ENCODE measurements at regions not wholly inside any gene's neighbourhood (a gene's known extent, or its start where the extent isn't known, plus 50 kb on each side); places are given as distances from the start of the nearest gene placed in this dataset.

DNA sequence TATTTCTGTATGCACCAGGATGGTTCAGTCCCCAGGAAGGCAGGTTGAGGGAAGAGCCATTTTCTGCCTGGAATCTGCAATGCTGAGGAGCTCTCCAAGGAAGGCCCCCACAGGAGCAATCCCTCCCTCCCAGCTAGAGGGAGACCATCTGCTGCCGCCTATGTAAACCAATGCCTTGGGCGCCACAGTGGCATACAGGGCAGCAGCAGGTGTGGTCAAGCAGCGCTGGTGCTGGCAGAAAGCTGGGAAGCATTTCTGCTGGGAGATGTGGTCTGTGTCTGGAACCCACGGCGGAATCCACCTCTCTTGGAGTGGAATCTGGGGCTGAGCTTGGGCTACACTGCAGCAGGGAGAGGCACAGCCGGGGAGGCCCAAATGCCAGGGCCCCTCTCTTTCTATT is 283.3 kb downstream of the RRAGC start:
- no peak for DNase-seq (ENCODE audit: low read depth in 3 of 3)

DNA sequence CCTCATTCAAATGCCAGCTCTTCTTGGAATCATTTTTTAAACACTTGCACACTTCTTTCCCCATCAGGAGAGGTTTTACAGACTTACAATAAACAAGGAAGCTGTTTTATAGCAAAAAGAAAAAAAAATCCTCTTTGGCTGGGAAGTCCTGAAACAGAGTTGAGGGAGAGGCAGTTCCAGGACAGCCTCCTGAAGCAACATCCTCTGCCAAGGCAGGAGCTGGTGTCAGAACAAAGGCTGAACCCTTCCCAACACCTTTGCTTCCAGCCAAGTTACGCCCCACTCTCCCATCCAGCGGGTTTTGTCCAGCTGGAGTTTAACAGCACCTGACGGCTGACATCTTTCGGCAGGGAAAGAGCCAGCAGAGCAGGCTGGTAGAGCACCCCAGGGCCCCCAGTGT is 287.8 kb downstream of the RRAGC start:
- no peak for DNase-seq (ENCODE audit: low read depth in 3 of 3)

GRCh38 chr1:38570657-38570975 is 289.0 kb downstream of the RRAGC start:
- DNase-seq (ENCODE audit: low read depth in 3 of 3), result no peak

DNA sequence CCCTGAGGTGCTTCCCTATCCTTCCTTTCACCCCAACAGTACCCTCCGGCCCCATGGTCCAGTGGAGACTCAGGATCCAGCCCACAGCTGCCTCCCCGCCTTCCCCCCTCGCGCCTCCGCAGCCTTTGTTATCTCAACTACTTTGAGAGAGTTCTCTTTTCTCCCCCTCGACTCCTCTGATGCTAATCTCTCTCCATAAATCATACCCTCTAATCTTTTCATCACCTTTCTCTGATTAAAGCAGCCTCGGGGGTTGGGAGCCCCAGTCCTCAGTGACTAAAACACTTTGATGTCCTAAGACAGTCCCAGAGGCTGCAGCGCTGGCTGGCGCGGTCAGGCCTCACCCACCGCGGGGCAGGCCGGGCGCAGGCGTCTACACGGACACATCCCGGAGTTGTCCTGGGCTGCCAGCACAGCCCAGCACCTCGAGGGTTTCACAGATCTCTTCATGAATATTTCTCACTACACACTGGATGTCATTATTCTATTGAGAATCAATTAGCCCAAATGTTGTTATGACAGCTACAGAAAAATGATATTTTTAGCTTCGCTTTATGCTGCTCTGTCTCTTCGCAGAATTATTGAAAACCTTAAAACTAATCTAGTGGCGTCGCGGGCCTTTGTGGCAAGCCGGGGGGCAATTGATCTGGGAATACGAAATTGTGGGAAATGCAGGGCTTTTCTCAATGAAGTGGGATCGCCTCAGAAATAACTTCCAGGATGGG is 289.5 kb downstream of the RRAGC start:
- no peak for DNase-seq (ENCODE audit: low read depth in 3 of 3)

GRCh38 chr1:38568061-38568857 is 291.3 kb downstream of the RRAGC start:
- DNase-seq (ENCODE audit: low read depth in 3 of 3), result no peak

- DNase-seq (ENCODE audit: low read depth in 3 of 3), result no peak
Observed at GRCh38 chr1:38567401-38567800, 292.2 kb downstream of the RRAGC start.

DNA sequence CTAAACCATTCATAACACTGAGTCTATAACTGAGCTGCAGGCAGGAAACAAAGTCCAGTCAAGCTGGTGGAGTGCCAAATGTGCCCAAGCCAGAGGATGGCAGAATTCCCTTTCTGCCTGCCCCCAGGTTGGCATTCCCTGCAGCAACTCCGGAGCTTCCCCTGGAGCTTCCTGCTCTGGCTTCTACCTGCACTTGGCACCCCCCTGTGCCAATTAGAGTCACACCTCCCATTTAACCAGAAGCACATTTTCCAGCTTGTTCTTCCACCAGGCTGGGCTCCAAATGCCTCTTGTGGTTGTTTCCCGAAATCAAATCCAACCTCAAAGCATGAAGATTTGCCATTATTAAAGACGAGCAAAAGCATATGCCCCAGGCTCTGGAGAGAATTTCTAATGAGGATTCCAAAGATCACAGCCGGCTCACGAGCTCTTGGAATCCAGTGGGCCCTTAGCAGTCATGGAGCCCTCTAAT is 294.5 kb downstream of the RRAGC start:
- no peak for DNase-seq (ENCODE audit: low read depth in 3 of 3)

DNA sequence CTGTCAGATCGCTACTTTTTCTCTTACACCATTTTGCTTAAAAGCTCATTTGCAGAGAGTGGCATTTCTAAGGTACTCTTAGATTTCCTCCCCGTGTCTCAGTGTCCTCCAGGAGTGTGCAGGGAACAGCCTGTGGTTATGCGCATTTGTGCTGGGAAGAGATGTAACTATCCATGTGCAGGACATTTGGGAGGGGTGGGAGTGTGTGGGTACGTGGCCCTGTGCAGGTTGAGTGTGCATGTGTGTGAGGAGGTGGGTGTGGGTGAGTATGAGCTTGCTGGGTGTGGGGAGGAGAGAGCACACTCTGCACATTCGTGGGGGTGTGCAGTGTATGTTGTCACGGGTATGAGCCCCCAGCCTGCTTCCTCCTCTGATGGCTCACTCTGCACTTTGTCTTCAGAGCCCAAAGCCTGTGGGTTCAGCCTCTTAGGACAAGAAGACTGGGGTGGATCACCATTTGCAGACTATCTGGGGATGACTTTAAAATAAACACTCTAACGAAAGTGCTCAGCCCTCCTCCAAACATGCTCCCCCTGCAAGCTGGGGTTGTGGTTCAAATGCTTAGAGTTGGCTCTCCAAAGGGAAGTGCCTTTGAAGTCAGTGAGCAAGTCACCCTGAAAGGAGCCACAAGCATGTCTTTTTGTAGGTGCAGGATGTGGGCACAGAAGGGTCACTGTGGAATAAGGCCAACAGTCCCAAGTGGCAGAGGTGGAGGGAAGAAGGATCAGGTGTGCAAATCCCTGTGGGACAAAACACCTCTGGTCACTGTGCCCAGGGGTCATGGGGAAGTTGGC is 295.4 kb downstream of the RRAGC start:
- DNase-seq (ENCODE audit: low read depth in 3 of 3), result no peak

DNA sequence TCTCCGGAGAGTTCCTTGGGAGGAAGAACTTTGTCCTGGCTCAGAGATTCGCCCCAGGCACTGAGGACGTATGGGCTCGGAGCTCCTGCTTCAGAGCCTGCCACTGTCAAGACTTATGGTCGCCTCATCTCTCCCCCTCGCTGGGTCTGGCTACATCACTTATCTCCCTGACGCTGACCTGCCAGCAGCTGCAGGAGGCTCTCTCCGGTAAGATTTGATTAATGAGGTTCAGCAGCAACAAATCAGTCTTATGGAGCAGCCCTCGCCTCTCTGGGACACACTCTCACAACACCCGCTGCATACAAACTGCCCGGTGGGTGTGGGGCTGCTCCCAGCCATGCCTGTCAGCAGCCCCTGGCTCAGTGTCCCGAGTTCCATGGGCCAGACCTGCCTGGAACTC is 297.8 kb downstream of the RRAGC start:
- DNase-seq (ENCODE audit: low read depth in 3 of 3), result no peak

GRCh38 chr1:38561110-38561509 is 298.5 kb downstream of the RRAGC start:
- DNase-seq (ENCODE audit: low read depth in 3 of 3), result no peak

DNA sequence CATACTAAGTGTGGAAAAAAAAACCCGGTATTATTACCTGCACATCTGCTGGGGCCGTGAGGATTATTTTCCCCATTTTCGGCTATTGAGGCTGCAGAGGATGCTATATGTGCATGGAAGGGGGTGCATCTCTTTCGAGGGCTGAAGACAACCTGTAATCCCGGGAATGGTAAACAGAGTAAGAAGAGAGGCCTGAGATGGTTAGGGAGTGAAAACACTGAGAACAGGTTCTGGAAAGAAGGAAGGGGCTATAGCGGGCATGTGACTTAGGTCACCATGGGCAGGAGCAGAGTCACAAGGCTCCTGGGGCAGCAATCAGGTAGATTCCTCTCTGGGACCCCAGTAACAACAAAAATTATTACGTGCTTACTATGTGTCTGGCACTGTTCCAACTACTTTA is 299.1 kb downstream of the RRAGC start:
- no peak for DNase-seq (ENCODE audit: low read depth in 3 of 3)

DNA sequence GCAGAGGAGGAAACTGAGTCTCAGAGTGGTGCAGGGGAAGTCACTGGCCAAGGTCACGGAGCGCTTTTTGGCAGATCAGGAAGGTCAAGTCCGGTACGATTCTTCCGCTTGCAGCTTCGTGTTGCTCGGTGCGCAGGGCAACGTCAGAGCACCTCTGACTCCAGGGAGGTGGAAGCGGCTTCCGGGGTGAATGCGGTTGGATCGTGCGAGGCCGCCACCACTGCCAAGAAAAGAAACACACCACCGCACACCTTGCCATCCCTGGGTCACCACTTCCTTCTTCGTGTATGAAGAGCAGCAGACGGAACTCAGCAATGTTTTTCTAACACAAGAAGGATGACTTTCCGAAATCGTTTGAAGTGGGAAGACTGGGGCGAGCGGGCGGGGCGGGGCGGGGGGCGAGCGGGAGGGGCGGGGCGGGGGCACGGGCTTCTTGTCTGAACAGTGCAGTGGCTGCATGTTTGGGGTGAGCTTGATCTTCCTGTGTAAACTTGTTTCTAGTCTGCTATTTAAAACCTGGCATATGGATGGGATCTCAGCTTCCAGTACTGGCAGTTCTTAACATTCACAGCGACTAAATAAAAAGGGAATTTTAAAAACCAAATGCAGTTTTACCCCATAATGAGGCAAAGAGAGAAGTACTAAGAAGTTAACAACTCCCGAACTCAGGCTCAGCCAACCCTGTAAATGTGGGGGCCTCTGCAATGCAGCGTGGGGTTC is 300.0 kb downstream of the RRAGC start:
- peak; percentile 49 to 80 (median 50) for DNase-seq (ENCODE audit: low read depth in 3 of 3)

DNA sequence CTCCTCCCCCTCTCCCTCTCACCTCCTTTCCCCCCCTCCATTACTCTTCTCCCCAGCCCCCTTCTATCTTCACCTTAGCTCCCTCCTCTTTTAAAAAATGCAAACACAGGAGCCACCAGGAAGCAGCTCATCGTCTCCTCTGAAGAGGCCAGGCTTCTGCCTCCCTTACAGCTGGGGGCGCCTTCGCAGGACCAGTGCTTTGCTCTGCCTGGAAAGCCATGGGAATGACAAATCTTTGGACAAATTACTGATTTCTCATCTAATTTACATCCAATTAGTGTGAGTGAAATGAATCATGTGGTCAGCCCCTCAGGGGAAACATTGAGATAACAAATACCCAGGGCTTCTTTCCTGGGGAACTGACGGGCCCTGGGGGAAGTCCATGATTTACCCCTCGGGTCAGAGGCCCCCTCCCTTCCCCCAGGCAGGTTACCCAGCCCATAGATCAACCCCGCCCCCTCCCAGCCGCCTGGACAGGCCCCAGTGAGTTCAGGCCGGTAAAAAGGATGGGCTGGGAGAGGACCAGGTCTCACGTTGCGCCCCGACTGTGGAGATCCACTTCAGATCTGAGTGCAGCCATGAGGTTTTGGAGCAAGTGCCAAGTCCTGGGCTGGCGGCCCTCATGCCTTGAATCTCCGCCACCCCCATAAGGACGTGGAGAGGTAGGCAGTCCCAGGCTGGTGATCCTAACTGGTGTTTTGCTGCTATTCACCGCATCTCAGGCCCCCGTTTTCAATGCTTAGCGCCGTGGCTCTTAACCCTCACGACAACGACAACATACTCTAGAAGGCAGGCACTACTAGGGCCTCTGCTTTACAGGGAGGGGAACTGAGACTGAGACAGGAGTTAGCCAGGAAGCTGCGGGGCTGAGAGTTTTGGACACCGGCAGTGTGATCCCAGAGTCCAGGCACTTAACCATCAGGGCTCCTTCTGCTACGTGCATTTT is 300.8 kb downstream of the RRAGC start:
- DNase-seq (ENCODE audit: low read depth in 3 of 3), result no peak

GRCh38 chr1:38558055-38558454 is 301.5 kb downstream of the RRAGC start:
- DNase-seq (ENCODE audit: low read depth in 3 of 3), result no peak

- DNase-seq (ENCODE audit: low read depth in 3 of 3), result no peak
Observed at GRCh38 chr1:38555594-38555993, 304.0 kb downstream of the RRAGC start.

GRCh38 chr1:38555130-38555529 is 304.4 kb downstream of the RRAGC start:
- DNase-seq (ENCODE audit: low read depth in 3 of 3), result no peak

DNA sequence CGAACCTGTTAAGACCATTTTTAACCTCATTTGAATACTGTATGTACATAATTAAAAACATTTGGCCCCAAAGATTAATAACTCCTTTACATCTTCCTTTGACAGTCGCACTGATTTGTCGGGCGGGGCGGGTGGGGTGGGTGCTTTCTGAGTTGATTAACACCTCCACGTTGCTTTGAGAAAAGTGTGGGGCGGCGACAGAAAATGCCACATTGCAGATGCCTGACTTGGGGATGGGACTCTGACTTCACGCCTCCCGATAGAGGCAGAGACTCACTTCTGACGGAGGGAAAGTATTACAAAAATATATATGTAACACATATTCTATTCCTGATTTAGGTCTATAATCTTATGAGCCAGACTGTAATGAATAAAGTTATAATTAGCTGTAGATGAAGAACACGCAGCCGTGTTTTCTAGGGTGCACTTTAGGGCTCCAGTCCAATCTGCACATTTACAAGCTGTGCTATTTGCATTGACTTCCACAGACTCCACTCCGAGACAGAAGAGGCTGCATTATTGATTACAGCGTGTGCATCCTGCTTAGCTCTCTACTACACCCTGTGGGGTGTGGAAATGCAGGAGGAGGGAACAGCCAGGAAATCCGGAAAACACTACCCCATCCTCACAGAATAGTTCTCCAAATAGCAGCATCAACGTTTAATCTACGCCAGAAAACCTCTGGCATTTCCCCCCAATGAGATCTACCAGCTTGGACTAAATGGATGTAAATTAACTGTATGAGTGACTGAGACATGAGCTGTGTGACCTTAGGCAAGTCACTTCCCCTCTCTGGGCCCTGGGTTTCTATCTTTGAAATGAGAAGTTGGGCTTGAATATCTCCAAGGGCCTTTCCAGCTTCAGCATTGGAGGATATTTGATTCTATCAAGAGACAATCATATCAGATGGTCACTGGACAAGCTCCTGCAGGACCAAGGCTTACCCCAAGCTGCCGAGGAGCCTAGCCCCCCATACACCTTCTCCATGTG is 308.0 kb downstream of the RRAGC start:
- DNase-seq (ENCODE audit: low read depth in 3 of 3), result no peak

DNA sequence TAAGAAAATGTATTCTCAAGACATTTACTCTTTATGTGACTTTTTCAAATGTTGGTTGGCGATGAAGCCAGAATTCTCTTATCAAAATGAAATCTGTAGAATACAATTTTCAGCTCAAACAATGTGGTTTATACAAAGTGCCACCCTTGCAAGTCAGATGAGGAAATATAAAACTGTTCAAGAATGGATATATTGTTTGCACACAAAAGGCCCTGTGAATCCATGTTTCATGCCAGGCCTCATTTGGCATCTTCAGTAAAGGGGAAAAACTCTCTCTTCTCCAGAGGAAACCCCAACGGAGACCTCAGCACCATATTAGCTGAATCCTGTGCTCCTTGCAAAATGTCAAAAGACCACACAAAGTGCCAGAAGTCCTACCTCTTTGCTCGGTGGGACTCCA is 310.4 kb downstream of the RRAGC start:
- no peak for DNase-seq (ENCODE audit: low read depth in 3 of 3)

DNA sequence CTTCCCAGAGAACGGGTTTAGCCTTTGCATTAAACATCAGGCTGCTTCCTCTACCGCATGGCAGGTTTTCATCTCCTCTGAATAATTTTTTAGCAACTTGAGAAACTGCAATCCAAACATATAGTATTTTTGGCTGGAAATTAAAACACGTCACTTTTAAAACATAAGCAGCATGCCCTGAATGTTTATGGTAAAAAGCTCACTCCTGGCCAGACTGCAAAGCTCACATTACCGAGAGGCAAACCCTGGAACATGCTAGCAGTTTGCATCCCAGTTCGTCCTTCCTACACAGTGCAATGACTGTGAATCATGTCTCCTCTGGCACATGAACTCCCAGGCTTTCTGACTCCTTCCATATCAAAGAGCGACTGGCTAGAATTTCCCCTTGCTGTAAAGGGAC is 312.3 kb downstream of the RRAGC start:
- no peak for DNase-seq (ENCODE audit: low read depth in 3 of 3)

DNA sequence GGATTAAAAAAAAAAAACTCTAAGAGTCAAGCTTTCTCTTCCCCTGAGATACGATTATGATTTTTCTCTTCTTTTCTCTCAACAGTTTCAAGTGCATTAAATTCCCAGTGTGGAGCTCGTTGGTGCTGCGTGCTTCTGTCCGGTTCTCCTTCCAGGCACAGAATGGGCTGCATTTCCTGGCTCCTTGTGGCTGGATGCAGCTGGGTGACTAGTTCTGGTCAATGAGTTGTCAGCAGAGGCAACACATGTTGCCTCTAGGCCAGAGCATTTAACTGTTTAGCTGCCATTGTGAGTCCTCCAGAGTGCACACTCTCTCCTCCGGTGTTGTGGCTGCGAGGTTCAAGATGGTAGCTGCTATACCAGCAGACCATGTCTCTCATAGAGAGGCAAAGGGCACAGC is 312.9 kb downstream of the RRAGC start:
- no peak for DNase-seq (ENCODE audit: low read depth in 3 of 3)
